GM10266 (cell line): ENCODE measurements at regions not wholly inside any gene's neighbourhood (a gene's known extent, or its start where the extent isn't known, plus 50 kb on each side); places are given as distances from the start of the nearest gene placed in this dataset.

Experiments used
- DNase-seq: peaks from one replicate; pipeline ENCODE4 v3.0.0; 2012; ENCODE audit errors: extremely low spot score
- CTCF ChIP-seq: IDR thresholded peaks from 2 replicates; pipeline ENCODE4 v1.5.1; 2012; ENCODE audit warnings: mild to moderate bottlenecking, low read depth; ENCODE audit not compliant: control insufficient read depth, insufficient read depth; ENCODE audit errors: missing control alignments

GRCh38 chr14:49401373-49401772 lies 184.8 kb downstream of the RPS29 start:
- TF ChIP-seq CTCF: no peak
- no peak for DNase-seq

- no peak for TF ChIP-seq CTCF
- DNase-seq: no peak
Measured at GRCh38 chr14:49396801-49397200, 189.4 kb downstream of the RPS29 start.

GRCh38 chr14:49381778-49382177 lies 204.4 kb downstream of the RPS29 start:
- DNase-seq: no peak
- TF ChIP-seq CTCF: no peak

GRCh38 chr14:49367696-49368095 lies 218.5 kb downstream of the RPS29 start:
- no peak for TF ChIP-seq CTCF
- no peak for DNase-seq

- DNase-seq: no peak
- no peak for TF ChIP-seq CTCF
Measured at GRCh38 chr14:49366416-49366815, 219.8 kb downstream of the RPS29 start.

- DNase-seq: no peak
- no peak for TF ChIP-seq CTCF
Measured at GRCh38 chr14:49364752-49365117, 221.4 kb downstream of the RPS29 start.

GRCh38 chr14:49363821-49364751 lies 222.1 kb downstream of the RPS29 start:
- TF ChIP-seq CTCF: no peak
- DNase-seq: no peak
